ENCODE measurements at regions not wholly inside any gene's neighbourhood (a gene's known extent, or its start where the extent isn't known, plus 50 kb on each side); places are given as distances from the start of the nearest gene placed in this dataset.
"Not testable (repeated sequence)": the region's sequence is repeated elsewhere in the genome, so short reads cannot be mapped to it uniquely, and the experiment has no call there.

DNA sequence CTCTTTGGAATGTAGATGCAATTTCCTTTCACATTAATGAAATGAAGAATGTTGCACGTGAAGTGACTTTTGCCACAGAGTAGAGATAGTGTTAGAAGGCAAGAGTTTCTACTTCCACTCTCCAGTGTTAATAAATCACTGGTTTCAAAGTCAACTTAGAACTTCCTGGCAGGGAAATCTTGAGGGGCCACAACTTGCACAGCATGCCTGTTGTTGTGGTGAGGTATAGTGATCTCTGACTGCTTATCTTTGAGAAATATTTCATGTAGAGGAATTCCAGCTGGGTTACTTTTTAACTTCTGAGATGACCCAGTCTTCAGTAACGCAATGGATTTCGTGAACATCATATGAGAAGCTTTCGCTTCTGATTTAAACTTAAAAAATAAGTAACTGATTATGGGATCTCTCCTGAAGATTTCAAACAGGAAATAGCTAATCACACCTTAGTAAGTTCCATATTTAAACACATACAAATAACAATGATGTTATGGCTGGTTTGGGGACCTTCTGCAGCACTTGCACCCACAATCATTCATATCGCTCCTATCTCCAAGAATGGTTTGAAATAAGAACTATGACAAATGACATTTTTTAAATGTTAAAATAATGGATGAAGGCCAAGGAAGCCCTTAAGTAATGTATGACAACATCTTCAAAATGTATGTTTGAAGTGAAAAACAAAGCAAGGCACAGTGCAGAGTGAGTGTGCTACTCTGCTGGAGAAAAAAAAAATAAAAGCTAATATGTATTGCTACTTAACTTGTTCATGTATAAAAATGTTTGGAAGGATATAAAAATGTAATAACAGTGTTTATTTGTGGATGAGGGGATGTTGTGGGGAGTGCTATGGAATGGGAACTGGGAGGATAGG is 726.5 kb upstream of the NECTIN3 start:
- no peak for DNase-seq

DNA sequence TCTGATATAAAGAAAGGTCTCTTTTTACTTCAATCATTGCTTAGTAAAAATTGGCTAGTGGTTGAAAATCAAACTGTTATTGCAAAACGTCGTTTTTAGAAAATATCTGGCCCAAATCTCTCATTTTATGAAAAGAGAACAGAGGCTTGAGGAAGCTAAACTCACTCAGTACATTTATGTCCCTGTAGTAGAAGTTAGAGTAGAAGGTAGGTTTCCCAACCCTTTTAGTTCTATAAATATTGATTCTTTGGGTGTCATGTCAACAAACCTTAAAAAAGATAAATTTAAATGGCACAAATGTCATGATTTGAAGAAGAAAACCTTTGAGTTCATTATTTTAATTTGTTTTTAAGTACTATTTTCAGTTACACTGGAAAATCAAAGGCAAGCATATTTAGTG is 722.3 kb upstream of the NECTIN3 start:
- DNase-seq, result no peak

DNA sequence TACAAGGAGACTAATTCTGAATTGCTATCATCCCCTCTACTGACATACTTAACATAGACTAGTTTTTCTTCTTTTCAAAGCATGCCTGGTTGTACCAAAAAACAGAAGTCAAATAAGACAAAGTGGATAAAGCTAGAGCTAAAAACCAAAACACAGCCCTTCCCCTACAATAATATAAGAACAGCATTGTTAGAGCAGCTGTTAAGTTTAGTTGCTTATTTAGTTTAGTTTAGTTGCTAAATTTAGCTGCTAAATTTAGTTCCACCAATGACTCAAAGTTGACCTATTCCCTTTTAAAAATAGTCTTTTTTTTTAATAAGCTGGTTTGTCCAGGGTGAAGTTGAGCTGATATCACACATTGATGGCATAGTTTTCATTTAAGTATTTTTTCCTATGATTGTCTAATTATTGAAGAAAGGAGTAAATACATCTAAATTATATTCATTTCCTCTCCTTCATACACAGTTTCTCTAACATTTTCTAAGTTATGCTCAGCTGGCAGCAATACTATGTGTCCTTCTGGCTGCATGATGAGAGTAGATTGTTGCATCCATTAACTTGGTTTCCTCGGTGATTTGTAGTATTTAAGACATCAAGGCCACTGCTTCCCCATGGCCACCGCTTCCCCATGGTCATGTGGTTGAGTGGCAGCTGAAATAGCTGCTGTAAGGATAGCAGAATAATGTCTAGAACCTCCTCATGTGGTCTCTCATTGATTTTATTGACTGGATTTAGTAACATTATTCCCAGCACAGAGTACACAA is 718.6 kb upstream of the NECTIN3 start:
- DNase-seq, result no peak

GRCh38 chr3:110362751-110363150 is 708.9 kb upstream of the NECTIN3 start:
- DNase-seq, result no peak

DNA sequence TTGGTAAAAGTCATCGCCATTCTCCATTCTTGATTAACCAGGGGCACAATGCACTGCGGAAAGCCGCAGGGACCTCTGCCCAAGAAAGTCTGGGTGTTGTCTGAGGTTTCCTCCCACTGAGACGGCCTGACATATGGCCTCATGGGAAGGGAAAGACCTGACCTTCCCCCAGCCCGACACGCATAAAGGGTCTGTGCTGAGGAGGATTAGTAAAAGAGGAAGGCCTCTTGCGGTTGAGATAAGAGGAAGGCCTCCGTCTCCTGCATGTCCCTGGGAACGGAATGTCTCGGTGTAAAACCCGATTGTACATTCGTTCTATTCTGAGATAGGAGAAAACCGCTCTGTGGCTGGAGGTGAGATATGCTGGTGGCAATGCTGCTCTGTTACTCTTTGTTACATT is 704.3 kb upstream of the NECTIN3 start:
- not testable (repeated sequence) for DNase-seq

- no peak for DNase-seq
Observed at GRCh38 chr3:110375751-110376518, 695.7 kb upstream of the NECTIN3 start.

DNA sequence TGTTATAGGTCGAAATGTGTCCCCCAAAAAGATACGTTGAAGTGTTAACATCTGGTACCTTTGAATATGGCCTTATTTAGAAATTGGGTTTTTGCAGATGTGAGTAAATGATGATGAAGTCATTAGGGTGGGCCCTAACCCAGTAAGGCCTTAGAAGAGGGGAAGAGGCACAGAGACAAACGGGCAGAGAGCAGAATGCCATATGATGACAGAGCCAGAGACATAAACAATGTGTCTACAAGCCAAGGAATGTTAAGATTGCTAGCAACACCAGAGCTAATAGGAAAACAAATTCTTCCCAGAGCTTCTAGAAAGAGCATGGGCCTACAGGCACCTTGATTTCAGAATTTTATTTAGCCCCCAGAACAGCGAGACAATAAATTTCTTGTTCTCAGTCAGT is 693.1 kb upstream of the NECTIN3 start:
- DNase-seq, result no peak

DNA sequence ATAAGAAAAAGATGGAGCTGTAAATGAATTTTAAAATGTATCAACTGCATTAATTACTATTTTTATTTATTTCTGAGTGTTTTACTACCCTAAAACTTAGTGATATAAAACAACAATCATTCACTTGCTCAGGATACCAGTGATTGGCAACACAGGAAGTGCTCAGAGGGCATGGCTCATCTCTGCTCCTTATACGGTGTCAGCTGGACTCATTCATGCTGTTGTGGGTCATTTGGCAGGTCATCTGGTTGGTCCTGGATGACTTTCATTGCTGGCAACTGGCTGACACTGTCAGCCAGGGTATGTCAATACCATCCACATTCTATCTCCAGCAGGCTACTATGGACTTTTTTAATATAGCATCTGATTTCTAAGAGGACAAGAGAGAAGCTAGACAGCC is 689.6 kb upstream of the NECTIN3 start:
- no peak for DNase-seq

DNA sequence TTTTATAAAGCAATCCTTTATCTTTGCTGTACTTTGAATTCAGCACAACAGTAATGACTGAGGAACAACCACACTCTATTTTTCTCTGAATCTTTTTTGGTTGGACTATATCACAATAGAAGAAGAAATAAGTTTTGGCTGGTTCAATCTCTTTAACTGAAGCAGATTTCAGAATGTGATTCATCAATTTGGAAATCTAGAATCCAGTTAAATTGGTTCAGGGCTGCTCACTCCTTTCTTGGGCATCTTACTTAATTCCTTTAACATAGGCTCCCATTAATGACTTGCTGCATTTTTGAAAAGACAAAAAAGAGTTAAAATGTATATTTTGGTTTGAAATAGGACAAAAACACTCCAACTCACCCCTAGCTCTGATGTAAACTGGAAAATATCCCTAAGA is 688.3 kb upstream of the NECTIN3 start:
- DNase-seq, result no peak

- no peak for DNase-seq
Observed at GRCh38 chr3:110384601-110385000, 687.0 kb upstream of the NECTIN3 start.

- no peak for DNase-seq
Observed at GRCh38 chr3:110389005-110389404, 682.6 kb upstream of the NECTIN3 start.

DNA sequence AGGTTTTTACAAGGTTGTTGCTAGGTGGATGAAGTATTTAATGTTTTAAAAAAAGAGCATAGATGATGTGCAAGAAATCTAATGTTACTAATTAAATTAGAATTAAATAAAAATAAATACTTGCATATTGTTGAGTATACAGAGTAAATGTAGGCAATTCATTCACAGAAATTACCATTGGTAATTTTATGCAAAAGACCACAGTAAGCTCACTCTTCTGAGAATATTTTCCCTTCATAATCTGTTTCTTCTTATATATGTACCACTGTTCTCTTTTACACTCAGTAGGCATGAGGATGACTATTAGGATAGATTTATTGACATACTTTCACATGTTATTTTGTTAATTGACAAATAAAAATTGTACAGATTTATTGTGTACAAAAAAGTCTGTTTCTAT is 681.2 kb upstream of the NECTIN3 start:
- DNase-seq, result no peak

DNA sequence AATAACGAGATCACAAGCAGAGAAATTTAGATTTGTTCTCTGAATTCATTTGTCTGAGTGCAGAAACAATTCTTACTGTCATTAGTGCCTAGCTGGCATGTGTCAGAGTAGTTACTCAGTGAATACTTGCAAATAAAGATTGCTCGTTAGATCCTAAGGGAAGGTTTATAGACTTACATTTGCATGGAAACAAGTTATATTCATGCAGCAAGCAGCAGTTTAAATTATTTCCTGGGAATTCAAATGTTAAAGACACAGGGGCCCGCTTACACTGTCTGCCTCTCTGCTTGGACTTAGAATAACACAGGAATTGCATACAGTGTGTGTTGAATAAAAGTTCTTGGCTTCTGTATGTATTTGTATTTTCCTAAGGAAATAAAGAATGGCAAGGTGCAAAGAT is 680.6 kb upstream of the NECTIN3 start:
- DNase-seq, result no peak

GRCh38 chr3:110391640-110392395 is 679.8 kb upstream of the NECTIN3 start:
- DNase-seq, result no peak

DNA sequence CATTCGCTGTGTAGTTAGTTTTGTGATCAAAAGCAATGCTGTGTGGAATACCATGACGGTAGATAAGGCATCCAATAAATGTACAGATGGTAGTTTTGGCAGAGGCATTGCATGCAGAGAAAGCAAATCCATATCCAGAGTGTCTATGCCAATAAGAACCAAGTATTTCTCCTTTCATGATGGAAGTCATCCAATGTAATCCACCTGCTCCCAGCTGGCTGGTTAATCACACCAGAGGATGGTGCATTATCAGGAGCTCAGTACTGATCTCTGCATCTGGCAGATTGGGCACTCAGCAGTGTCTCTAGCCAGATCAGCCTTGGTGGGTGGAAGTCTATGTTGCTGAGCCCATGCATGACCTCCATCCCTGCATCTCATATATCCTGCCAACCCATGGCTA is 677.7 kb upstream of the NECTIN3 start:
- no peak for DNase-seq

GRCh38 chr3:110397115-110397514 is 674.5 kb upstream of the NECTIN3 start:
- no peak for DNase-seq

DNA sequence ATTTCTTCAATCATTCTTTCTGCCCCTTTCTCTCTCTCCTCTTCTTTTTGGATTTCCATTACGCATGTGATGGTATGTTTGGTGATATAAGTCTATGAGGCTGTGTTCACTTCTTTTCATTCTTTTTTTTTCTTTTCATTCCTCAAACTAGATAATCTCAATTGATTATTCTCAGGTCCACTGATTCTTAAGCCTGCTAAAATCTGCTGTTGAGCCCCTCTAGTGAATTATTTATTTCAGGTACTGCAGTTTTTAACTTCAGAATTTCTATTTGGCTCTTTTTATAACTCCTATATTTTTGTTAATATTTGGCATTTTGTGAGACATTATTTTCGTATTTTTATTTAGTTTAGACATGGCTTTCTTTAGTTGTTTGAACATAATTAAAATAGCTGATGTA is 671.3 kb upstream of the NECTIN3 start:
- DNase-seq, result no peak

DNA sequence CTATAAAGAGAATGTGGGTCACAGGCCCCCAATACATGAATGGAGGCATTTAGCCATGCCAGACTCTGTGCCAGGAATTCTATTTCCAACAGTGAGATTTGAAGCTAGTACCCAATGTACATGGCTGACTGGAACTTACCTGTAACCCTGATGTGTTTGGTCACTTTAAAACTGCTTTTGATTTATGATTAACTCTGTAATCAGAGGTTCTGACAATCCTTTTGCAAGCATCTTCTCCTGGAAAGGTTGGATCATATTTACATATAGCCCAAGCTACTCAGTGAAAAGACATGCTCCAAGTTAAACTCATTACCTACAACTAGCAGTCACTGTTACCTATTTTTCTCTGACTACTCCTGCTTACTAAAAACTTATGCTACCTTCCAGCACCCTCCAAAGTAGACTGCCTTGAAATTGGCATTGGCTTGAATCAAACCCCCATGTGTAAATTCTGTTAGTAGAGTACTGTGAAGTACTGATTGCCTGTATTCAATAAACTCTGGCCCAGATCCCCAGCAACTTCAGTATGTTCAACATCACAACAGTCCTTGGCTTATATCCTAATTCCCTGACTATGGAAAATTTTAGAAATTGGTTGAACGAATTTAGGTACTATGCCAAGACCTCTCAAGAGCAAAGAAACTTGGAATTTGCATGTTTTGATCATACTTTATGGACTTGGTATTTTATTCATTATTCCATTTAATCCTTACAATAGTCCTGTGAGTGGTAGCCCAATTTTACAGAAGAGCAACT is 665.6 kb upstream of the NECTIN3 start:
- DNase-seq, result no peak

GRCh38 chr3:110413266-110413665 is 658.4 kb upstream of the NECTIN3 start:
- no peak for DNase-seq

DNA sequence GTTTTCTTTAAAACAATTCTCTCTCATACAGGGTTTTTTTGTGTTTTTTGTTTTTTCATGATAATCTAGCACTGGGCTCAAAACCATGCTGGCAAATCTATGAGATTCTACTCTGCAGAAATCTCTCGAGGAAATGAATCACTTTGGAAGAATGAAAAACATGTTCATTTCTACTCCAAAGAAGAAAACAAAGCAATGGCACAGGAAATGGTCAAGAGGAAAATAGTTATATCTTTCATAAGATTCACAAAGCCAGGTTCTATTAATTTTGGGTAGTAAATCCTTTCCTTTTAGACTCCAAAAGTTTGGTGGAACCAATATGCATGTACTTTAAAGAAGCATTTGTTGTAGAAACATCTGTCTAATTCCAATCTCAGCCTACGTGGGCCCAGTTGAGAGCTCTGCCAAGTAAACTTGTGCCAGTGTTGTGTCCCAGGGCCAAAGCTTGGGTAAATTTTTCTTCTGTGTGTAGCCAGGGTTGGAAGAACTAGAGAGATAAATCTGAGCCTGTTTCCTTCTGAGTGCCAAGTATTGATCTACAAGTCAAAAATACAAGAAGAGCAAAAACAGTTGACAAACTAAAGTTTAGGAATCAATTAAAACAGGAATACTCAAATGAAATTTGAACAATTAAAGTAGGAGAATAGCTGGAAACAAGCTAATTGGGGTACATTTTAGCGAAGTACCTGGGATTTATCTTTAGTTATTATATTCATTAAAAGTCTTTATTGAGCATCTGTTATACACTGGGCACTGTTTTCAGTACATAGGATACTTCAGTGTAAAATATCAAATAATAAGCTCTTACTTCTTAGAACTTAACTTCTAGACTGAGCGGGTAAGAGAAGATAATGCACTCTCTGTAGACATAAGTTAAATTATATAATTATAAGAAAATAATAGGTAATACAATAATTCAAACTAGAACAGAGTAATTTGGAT is 657.5 kb upstream of the NECTIN3 start:
- no peak for DNase-seq

DNA sequence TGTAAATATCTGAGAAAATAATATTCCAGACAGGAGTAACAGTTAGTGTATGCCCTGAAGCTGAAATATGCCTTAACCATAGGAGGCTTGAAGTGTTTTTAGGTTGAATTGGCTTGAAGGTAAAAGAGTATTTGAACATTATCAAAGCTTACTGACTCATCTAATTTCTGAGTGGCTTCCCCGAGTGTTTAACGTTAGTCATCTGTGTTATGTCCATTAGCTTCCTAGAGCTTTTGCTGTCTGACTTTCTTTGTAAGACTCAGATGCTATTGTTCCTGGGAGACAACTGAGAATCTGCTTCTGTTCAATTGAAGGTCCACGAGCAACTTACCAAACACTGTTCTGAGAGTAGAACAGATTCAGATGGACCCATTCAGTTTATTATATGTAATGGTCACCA is 656.8 kb upstream of the NECTIN3 start:
- DNase-seq, result no peak

All from CD4-positive, alpha-beta T cell treated with Interleukin-1 beta for 1 hour (primary cell).